ENCODE measurements at regions not wholly inside any gene's neighbourhood (a gene's known extent, or its start where the extent isn't known, plus 50 kb on each side); places are given as distances from the start of the nearest gene placed in this dataset.

DNA sequence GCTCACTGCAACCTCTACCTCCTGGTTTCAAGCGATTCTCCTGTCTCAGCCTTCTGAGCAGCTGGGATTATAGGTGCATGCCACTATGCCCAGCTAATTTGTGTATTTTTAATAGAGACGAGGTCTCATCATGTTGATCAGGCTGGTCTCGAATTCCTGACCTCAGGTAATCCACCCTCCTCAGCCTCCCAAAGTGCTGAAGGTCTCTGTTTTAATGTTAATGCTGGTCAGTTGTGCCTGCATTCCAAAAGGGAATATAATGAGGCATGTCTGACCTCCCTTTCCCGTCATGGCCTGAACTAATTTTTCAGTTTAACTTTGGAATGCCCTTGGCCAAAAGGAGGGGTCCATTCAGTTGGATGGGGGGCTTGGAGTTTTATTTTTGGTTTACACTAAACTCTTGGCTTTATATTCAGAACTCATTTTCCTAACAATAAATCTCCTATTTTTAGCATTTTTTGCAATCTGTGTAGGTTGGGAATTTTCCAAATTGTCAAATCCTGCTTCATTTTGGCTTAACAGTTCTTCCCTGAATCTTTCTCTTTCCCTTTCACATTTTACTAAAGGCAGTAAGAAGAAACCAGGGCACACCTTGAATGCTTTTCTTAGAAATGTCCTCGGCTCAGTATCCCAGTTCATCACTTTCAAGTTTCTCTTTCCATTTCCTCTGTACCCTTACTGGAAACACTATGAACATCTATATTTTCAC, 1175.5 kb downstream of the MAT2B start:
- no peak for DNase-seq (ENCODE audit: low read depth in 3 of 3)

DNA sequence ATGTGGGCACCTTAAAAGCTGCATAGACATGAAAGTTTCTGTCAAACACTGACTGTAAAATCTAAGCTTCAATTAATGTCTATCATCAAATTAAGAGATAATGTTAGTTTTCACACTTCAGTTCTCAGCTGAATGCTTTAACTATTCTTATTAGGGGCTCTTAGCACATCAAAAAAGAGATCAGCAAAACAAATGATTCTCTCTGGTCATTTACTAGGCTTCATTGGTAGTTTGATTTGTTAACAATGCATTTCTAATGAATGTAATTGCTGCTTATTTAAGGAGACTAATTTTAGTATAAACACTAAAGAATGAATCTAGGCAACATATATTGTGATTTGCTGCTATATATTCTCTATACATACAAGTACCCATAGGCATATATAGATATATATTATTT, 1182.0 kb downstream of the MAT2B start:
- DNase-seq (ENCODE audit: low read depth in 3 of 3), result no peak

DNA sequence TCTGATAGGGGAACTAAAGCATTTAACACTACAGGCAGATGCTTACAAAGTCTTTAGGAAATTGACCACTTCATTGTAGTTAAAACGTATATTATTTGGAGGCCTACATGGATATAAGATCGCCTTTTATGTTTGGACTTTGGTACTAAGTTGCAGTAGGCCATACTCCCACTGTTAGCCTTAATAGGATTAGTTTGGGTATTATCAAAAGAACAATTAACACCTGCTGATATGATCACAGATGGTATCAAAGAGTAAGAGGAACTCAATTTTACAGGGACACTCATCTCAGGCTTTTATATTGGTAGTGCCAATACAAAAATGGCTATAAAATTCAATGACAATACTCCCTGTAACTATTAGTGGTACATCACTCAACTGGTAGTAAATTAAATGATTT, 1183.0 kb downstream of the MAT2B start:
- DNase-seq (ENCODE audit: low read depth in 3 of 3), result no peak

DNA sequence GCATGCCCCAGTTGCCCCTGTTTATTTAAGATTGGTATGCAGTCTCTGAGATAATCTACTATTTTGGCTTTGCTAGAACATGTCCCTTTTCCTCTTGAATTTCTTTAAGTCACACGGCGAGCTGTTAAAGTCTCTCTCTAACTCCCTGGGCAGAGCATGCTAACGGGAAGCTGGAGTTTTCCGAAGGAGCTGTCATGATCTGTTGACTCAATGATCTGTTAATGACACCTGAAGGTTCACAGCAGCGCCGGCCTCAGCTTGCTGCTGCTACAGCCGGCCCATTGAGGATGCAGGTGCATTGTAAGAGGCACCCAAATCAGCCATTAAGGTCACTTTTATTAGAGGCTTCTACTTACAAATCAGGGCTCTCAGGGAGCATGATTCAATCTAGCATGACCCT, 1203.4 kb downstream of the MAT2B start:
- no peak for DNase-seq (ENCODE audit: low read depth in 3 of 3)

DNA sequence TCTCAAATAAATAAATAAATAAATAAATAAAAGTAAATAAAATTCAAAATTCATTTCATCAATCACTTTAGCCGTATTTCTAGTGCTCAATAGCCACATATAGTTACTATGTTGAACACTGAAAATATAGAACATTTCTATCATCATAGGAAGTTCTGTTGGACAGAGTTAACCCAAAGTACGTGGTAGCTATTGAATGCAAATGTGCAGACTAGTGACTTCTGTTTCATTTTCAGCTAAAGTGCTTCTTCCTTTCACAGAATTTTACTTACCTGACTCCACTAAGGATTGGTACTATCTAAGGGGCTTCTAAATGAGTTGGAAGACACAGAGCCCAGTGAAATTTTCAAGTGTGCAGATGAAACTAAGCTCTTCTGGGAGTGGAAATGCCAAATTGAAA, 1208.3 kb downstream of the MAT2B start:
- DNase-seq (ENCODE audit: low read depth in 3 of 3), result no peak

DNA sequence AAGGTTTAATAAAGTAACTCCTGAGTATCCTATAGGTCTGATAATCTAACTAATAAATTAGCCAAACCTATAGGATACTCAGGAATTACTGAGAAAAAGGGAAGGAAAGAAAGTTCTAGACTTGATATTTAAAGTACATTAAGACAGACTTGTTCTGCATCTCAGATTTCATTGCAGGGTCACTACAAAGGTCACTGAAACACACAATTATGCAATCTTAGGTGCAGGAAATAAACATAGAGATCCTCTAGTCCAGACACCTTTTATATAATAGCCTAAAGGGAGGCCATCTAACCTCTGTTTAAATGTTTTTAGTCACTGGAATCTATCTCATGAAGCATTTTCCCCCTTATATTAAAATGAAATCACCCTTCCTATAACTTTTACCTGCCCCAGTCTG, 1215.7 kb downstream of the MAT2B start:
- no peak for DNase-seq (ENCODE audit: low read depth in 3 of 3)

DNA sequence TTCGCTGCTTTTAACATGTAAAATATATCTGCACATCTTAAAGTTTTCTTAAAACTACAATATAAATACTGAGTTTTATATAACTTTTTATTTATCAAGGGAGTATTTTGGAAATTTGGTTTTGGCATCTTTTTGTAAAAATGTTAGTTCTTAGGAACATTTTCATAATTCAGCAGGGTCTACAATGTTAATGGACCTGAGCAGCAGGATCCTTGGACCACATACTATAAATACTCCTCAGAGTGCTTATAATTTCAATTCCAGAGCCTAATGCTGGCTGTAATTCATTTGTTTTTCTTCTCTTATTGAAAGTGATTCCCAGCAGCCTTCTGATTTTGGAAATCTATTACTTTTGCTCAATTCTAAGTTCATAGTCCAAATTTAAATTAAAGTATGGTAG, 1216.2 kb downstream of the MAT2B start:
- no peak for DNase-seq (ENCODE audit: low read depth in 3 of 3)

DNA sequence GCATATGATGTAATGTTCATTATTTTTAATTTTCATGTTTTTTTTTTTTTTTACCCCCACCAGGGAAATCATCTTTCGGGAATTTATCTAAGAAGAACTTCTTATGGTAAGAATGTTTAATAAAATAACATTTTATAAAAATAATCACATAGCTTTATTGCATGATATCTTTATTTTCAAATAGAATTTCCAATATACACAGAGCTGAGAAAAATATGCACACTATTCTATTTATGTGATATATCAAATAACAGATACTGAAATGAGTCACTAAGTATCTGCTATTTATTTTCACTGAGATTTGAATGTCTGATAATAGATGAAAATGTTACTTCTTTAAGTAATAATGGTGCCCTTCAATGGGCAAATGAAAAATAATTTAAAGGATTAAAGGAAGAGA, 1217.3 kb downstream of the MAT2B start:
- DNase-seq (ENCODE audit: low read depth in 3 of 3), result no peak

DNA sequence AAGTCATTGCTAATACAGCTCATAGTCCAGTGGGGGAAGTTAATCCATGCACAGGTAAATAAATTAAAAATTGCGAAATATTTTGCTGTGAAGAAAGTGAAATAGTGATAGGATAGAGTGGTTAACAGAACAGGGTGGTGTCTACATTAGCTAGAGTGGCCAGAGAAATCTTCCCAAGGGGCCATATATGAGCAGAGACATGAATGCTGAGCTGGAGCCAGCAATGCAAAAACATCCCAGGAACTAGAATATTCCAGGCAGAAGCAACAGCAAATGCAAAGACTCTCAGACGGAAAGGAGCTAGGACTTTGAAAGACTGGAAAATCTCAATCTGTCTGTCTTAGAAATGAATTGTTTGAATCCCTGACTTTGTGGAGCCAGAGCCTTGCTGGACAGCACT, 1221.6 kb downstream of the MAT2B start:
- DNase-seq (ENCODE audit: low read depth in 3 of 3), result no peak

DNA sequence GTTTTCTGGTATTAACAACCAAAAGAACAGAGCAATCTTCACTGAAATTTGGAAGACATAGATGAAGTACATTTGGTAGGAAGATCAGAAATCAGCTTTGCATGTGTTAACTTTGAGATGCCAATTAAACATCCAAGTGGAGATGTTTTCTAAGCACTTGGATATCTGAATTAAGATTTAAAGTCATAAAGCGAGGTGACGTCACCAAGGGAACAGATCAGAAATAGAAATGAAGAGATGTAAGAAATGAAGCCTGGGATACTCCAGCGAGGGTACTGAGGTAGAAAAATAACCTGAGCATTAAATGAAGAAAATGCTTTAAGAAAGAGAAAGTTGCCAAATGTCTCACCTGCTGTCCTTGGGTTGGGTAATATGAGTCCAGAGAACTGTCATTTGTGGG, 1223.3 kb downstream of the MAT2B start:
- no peak for DNase-seq (ENCODE audit: low read depth in 3 of 3)

DNA sequence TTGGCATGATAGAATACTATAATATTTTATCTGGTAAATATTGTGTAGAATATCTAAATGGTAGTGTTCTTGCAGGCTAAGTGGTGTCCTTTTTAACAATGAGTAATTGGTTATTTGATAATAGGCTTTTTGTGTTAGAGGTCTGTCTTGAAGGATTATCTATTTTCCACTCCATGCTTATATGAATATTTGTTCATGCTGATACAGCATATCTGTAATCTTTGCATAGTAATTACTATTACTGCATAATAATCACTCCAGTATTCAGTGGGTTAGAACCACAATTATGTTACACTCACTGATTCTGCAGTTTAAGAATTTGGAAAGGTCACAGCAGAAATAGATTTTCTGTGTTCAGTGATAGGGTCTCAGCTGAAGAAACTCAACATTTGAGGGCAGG, 1229.9 kb downstream of the MAT2B start:
- DNase-seq (ENCODE audit: low read depth in 3 of 3), result no peak

DNA sequence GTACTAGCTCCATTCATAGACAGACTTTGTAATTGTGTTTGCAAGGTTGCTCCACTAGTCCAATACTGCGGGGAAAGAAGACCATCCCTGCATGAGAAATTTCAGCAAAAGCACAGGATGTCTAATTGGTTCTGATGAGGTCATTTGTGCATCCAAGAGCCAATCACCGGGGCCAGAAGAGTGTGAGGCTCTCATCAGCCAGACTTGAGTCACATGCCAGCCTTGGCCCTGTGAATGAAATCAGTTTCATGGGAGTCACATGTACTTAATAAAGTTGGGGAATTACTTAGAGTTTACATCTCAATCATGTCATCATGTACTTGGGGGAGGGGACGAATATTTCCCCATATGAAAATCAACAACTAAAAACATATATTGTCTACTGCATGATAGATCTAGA, 1236.0 kb downstream of the MAT2B start:
- DNase-seq (ENCODE audit: low read depth in 3 of 3), result no peak

DNA sequence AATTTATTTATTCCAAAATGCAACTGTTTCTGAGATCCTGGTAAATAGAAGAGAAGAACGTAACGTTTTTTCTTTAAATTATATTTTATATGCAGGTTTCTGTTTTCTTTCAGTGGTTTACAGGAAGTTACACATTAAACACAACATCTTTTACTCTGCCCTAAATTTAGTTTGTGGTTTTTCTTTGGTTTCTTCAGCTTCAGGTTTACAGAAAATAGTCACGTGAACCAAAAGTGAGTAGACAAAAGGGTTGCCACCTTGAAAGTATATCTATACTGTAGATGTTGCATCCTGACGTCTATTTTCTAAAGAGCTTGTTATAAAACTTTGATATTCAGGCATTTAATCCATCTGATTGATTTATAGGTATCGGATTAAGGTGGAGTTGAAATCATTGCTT, 1236.6 kb downstream of the MAT2B start:
- no peak for DNase-seq (ENCODE audit: low read depth in 3 of 3)

DNA sequence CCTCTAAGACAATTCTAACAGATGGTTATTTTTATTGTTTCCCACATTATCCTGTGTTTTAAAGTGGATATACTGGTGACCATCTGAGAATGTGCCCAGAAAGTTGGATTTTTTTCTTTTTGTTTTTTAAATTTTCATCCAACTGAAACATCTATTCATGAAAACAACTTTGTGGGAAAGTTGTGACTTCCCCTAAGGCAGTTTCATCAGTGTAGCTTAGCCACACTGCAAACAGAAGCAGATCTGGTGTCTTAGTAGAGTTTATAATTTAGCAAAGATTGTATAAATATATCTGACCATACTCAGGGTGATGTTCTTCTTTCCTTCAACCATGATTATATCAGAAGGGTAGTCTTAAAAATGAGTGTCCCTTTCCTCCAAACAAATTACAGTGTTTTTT, 1241.3 kb downstream of the MAT2B start:
- no peak for DNase-seq (ENCODE audit: low read depth in 3 of 3)

DNA sequence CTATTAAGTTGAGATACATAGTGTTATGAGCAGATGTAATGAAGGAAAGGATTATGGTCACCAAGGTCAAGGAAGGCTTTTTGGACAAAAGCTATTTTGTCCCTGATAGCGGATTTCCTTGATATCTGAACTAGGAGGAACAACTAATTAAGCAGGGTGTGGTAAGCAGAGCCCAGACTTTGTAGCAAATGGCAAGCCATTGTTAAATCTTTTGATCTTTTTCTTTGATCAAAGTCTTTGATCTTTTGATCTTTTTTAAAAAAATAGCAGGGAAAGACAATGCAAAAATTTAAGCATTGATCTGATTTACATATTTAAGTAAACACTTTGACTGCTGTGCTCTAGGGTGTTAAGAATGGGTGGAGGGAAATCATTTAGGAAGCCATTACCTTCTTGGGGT, 1242.0 kb downstream of the MAT2B start:
- DNase-seq (ENCODE audit: low read depth in 3 of 3), result no peak

DNA sequence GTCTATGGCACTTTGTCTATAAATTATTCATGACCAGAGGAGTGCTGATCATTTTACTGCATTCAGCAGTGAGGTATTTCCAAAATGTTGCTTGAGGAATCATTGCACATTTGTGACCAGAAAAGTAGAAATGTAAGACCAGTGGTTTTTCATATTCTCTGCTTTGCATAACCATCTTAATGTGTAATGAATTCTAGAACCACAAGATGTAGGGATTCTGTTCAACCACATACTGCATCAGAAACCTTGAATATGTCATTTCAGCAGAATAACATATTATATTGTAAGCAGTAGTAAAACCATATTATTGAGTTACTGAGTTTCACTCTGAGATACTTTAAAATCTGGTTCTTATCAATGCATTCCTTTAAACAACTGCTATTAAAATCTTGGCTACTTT, 1243.4 kb downstream of the MAT2B start:
- DNase-seq (ENCODE audit: low read depth in 3 of 3), result no peak

DNA sequence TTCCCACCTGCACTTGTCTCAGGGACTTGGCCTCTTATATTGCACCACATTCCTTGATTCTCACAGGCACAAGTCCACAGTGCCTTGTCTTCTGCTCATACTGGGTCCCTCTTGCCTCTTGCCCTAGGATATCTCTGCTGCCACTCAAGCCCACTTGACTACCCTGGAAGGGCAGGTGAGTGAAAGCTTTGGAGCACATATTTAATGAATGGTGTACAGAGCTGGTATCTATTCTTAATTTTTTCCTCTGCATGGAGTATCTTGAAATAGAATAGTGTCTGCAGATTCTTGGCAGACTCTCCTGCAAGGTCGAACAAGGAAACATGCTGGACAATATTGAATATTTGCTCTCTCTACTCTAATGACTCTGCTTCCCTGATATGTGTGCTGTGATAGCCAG, 1248.0 kb downstream of the MAT2B start:
- DNase-seq (ENCODE audit: low read depth in 3 of 3), result no peak

DNA sequence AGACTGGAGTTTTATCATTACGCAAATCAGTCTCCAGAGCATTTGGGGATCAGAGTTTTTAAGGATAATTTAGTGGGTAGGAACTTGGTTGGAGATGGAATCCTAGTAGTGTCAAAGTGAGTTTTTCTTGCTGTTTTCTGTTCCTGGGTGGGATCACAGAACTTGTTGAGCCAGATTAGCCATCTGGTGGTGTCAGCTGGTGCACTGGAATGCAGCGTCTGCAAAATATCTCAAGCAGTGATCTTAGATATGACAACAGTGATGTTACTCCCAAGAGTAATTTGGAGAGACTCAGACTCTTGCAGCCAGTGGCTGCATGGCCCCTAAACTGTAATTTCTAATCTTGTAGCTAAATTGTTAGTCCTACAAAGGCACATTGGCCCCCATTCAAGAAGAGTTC, 1257.8 kb downstream of the MAT2B start:
- no peak for DNase-seq (ENCODE audit: low read depth in 3 of 3)

DNA sequence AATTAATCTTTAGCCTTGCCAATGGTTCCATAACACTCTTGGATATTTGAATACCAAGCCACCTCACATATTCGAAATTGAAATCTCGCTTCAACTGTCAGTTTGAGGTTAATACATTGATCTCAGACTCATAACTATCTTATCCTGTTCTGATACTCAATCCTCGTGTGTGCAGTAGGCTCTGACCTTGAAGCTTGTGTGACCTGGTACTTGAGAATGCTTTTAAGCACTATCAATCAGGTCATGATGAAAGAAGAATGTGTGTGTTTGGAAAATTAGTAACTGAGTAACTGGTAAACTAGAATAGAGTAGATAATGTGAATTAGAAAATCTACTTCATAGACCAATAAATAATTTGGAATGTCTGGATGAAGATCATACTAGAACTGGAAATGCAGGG, 1266.7 kb downstream of the MAT2B start:
- DNase-seq (ENCODE audit: low read depth in 3 of 3), result no peak

DNA sequence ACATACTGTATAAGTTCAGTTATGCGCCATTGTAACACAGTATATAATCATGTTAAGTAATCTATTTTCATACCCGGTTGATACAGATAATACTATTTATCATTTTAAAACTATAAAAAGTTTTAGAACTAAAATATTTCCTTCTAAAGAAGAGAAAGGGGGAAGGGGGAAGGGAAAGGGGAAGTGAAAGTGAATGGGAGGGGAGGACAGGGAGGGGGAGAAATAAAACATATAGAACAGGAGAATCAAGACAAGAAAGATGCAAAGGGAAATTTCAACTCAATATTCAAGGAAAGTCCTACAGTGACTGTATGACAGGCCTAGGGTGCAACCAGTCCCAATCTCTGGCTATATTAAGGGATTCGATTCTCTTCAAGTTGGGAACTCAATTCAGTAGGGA, 1278.8 kb downstream of the MAT2B start:
- DNase-seq (ENCODE audit: low read depth in 3 of 3), result no peak

DNA sequence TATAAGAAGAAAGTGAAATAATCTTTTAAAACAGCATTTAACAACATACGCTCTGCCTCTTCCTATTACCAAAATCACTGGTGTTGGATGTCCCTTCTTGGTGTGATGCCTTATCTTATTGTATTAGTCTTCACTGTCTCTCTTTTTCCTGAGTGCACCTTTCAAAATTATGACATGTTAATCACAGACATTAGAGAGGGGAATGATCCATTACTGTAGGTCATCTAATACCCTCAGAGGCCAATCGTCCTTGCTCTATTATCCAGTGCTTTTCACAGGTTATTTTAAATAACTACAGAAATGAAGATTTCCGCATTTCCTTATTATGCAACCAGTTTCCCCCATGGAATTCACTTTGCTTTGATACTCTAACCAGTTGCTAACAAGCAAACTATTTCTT, 1292.7 kb downstream of the MAT2B start:
- DNase-seq (ENCODE audit: low read depth in 3 of 3), result no peak

DNA sequence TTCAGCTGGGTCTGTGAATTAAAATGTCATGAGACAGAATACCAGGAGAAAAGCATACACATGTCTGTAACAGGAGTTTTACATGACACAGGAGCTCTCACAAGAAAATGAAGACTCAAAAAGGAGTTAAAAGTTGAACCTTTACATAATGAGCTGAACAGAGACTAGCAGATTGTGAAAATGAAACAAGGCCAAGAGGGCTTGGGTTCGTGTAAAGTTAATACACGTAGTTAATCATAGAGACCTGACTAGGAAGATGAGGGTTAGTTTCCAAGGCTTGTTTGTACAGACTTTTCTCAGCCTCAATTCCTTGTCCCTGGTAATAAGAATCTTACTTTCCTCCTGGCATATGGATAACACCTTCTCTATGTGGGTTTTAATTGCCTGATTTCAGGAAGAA, 1294.0 kb downstream of the MAT2B start:
- DNase-seq (ENCODE audit: low read depth in 3 of 3), result no peak

DNA sequence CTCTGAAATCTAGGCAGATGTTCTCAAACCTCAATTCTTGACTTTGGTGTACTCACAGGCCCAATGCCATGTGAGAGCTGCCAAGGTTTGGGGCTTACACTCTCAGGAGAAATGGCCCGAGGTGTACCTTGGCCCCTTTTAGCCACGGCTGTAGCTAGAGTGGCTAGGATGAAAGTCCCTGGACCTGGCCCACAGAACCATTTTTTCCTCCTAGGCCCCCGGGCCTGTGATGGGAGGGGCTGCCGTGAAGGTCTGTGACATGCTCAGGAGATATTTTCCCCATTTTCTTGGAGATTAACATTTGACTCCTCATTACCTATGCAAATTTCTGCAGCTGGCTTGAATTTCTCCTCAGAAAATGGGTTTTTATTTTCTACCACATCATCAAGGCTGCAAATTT, 1296.5 kb downstream of the MAT2B start:
- DNase-seq (ENCODE audit: low read depth in 3 of 3), result no peak

DNA sequence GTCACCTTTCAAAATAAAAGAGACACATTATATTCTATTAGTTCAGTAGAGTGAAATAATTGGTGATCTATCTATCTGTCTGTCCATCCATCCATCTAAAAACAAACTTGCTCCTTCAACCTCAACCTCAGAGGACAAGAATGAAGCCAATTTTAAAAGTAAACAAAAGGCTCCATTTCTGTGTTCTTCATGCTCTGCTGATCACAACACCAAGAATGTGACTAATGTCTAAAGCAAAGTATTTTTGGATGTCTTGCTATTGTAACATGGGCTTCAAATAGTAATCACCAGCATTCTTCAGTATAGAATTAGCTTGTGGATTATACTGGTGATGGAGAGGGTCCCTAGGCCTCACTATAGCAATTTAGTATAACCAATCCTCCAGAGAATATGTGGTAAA, 1304.4 kb downstream of the MAT2B start:
- DNase-seq (ENCODE audit: low read depth in 3 of 3), result no peak

DNA sequence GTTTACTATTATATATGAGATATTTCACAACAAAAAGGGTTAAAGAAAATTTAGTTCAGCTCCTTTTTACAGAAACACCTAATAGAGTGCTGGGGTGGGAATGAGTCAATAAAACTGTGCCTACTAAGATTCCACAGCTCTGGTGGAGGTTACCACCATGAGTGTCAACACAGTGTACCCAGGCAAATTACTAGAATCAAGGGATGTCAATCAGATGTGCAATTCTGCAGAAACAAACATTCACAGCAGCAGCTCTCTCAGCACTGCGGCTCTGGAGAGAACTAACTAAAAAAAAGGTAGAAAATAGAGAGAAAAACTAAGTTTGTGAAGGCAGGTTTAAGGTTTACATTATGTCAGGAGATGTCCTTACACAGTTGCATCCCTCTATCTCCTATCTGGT, 1313.0 kb downstream of the MAT2B start:
- DNase-seq (ENCODE audit: low read depth in 3 of 3), result no peak
